B cell (primary cell): ENCODE measurements at regions not wholly inside any gene's neighbourhood (a gene's known extent, or its start where the extent isn't known, plus 50 kb on each side); places are given as distances from the start of the nearest gene placed in this dataset.

Experiments
- ATAC-seq: fragments of 200-7000 bp; cut with Tn5 transposase; one replicate; pipeline ENCODE4 v1.10.0; 2021; ENCODE audit warnings: low read depth, mild to moderate bottlenecking, moderate number of reproducible peaks, moderate library complexity
- CTCF ChIA-PET: fragments of 350-600 bp; sonication (Branson Sonifier 250); formaldehyde crosslinking; loops from one replicate; lab custom pipeline; 2021; ENCODE audit warnings: antibody characterized with exemption, inconsistent platforms; lab: Charles Lee
- POLR2A ChIA-PET: fragments of 350-600 bp; sonication (Branson Sonifier 250); formaldehyde crosslinking; loops from one replicate; lab custom pipeline; 2021; ENCODE audit warnings: antibody characterized with exemption; lab: Charles Lee
- DNase-seq: peaks from one replicate; pipeline ENCODE4 v3.0.0; 2013
- H2AFZ ChIP-seq: 2 replicates; pipeline ENCODE4 v1.6.1; 2012; ENCODE audit warnings: mild to moderate bottlenecking, low read depth, low read length; ENCODE audit not compliant: insufficient read depth, poor library complexity, severe bottlenecking
- H3K27ac ChIP-seq, 2 donors: 1 replicate in 1 of 2; 2 replicates in 1 of 2; pipeline ENCODE4 v1.5.1; 2012 to 2013; ENCODE audit warnings: low read length in 2 of 2, mild to moderate bottlenecking in 2 of 2, moderate library complexity in 1 of 2
- H3K27me3 ChIP-seq, 4 experiments: fragments of 200-600 bp in 1 of 4; sonication (generic) in 1 of 4; replicated peaks in 1 of 4; 1 replicate in 2 of 4; 2 replicates in 2 of 4; pipeline versions ENCODE4 v1.6.1 to v1.7.0; 2013 to 2016; ENCODE audit warnings: low read length in 3 of 4, mild to moderate bottlenecking in 2 of 4, mixed read lengths in 1 of 4, moderate library complexity in 1 of 4; ENCODE audit not compliant: insufficient read depth in 4 of 4, control insufficient read depth in 3 of 4; ENCODE audit errors: control extremely low read depth in 1 of 4
- H3K36me3 ChIP-seq, 2 experiments: replicated peaks in 1 of 2; 1 replicate in 1 of 2; 2 replicates in 1 of 2; pipeline versions ENCODE4 v1.6.1 to v1.7.1; 2013; ENCODE audit warnings: low read length in 1 of 2; ENCODE audit not compliant: insufficient read depth in 2 of 2, control insufficient read depth in 1 of 2; ENCODE audit errors: control extremely low read depth in 1 of 2, extremely low read depth in 1 of 2
- H3K4me1 ChIP-seq, 2 donors: fragments of 200-600 bp in 1 of 2; sonication (generic) in 1 of 2; 1 replicate in 1 of 2; 2 replicates in 1 of 2; pipeline versions ENCODE4 v1.5.1 to v1.6.1; 2013 to 2017; ENCODE audit warnings: low read length in 2 of 2; ENCODE audit not compliant: control insufficient read depth in 2 of 2, insufficient read depth in 2 of 2
- H3K4me2 ChIP-seq: replicated peaks from 2 replicates; pipeline ENCODE3; 2012; ENCODE audit warnings: mild to moderate bottlenecking, low read depth, low read length; ENCODE audit not compliant: poor library complexity, severe bottlenecking
- H3K4me3 ChIP-seq, 5 experiments: fragments of 200-600 bp in 1 of 5; sonication (generic) in 1 of 5; 1 replicate in 3 of 5; 2 replicates in 2 of 5; pipeline versions ENCODE4 v1.5.1 to v1.7.0; 2011 to 2016; ENCODE audit warnings: low read length in 4 of 5, mild to moderate bottlenecking in 4 of 5, low read depth in 2 of 5, control low read depth in 1 of 5, moderate library complexity in 1 of 5; ENCODE audit not compliant: insufficient read depth in 1 of 5; ENCODE audit errors: control extremely low read depth in 1 of 5, extremely low read depth in 1 of 5
- H3K79me2 ChIP-seq: fragments of 200-600 bp; sonication (generic); one replicate; pipeline ENCODE4 v1.6.0; 2016; ENCODE audit warnings: low read length; ENCODE audit not compliant: control insufficient read depth, insufficient read depth
- H3K9ac ChIP-seq: fragments of 200-600 bp; sonication (generic); 2 replicates; pipeline ENCODE4 v1.6.1; 2017; ENCODE audit warnings: mild to moderate bottlenecking, low read length, moderate library complexity
- H3K9me3 ChIP-seq, 3 donors: one replicate each; pipeline versions ENCODE4 v1.6.1 to v1.7.1; 2013; ENCODE audit warnings: low read length in 2 of 3; ENCODE audit not compliant: control insufficient read depth in 2 of 3, insufficient read depth in 1 of 3; ENCODE audit errors: control extremely low read depth in 1 of 3
- H4K20me1 ChIP-seq: 2 replicates; pipeline ENCODE4 v1.6.0; 2012; ENCODE audit warnings: mild to moderate bottlenecking, low read length; ENCODE audit not compliant: insufficient read depth, control insufficient read depth, poor library complexity, severe bottlenecking
- H3K27ac Mint-ChIP-seq: one replicate; pipeline ENCODE4 v1.8.0; 2021; ENCODE audit warnings: mixed read lengths
- H3K27me3 Mint-ChIP-seq: one replicate; pipeline ENCODE4 v1.8.0; 2021; ENCODE audit warnings: mixed read lengths
- H3K4me1 Mint-ChIP-seq: one replicate; pipeline ENCODE4 v1.8.0; 2021; ENCODE audit warnings: mixed read lengths
- H3K4me3 Mint-ChIP-seq: one replicate; pipeline ENCODE4 v1.8.0; 2021; ENCODE audit warnings: mixed read lengths
- H3K9me3 Mint-ChIP-seq: one replicate; pipeline ENCODE4 v1.8.0; 2022; ENCODE audit warnings: mixed read lengths; ENCODE audit not compliant: insufficient read depth
- EZH2 ChIP-seq: IDR thresholded peaks from 2 replicates; pipeline ENCODE4 v1.6.1; 2012; ENCODE audit warnings: borderline replicate concordance, low read depth, mild to moderate bottlenecking, moderate library complexity, low read length; ENCODE audit not compliant: insufficient read depth, poor library complexity, severe bottlenecking
- WGBS: methylation state at CpG from one replicate; pipeline ENCODE4 v1.1.5; 2013; ENCODE audit warnings: missing lambda C conversion rate; ENCODE audit not compliant: insufficient coverage; 5-methylcytosine and 5-hydroxymethylcytosine counted together
- intact Hi-C: fragments of 100-400 bp; cut with micrococcal nuclease; formaldehyde crosslinking; loops from one replicate; pipeline ENCODE4 v1.10.0; 2022
- TF ChIP-seq, protein P1 (sequence below): fragments of 200-600 bp; IDR thresholded peaks from one replicate; pipeline ENCODE4 v1.8.0; 2022; ENCODE audit warnings: antibody characterized with exemption, mild to moderate bottlenecking

DNA sequence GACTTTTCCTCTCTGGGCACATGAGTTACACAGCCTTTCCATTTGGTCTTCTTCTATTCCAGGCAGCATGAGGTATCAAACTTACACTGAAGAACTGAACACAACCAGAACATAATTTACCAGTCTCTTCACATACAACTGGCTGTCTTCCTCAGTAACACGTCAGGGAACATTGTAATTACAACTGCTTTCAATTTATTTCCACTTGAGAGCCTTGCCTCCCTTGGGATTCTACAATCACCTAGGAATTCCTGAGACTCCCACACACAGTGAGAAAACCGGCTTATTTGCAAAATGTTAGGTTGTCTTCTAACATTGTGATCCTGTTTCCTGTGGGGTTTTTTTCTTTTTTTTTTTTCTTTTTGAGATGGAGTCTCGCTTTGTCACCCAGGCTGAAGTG lies 149.9 kb downstream of the TMX3 start:
- Histone ChIP-seq H3K36me3 (no peaks in the 10 kb centered on the region), H4K20me1 (no peaks in the 10 kb centered on the region), H2AFZ (no peak overlapping the region), H3K9me3 (no peaks in the 10 kb centered on the region), H3K27ac (no peak overlapping the region), H3K4me3 (no peak overlapping the region), H3K79me2 (no peaks in the 10 kb centered on the region), H3K27me3 (no peaks in the 10 kb centered on the region), H3K4me1 (no peaks in the 10 kb centered on the region), H3K4me2 (no peak overlapping the region), H3K9ac (no peak overlapping the region)
- Mint-ChIP-seq H3K4me1 (no peaks in the 10 kb centered on the region), H3K9me3 (no peaks in the 10 kb centered on the region), H3K27me3 (no peaks in the 10 kb centered on the region), H3K4me3 (no peak overlapping the region), H3K27ac (no peak overlapping the region)
- intact Hi-C loops, result no loop called here
- POLR2A ChIA-PET, result no interaction called here
- 60% methylated on average over 1 of the region's 3 CpGs for WGBS
- CTCF ChIA-PET, result no interaction called here
- DNase-seq (no peak), ATAC-seq (no peak)
- TF ChIP-seq, protein P1, sequence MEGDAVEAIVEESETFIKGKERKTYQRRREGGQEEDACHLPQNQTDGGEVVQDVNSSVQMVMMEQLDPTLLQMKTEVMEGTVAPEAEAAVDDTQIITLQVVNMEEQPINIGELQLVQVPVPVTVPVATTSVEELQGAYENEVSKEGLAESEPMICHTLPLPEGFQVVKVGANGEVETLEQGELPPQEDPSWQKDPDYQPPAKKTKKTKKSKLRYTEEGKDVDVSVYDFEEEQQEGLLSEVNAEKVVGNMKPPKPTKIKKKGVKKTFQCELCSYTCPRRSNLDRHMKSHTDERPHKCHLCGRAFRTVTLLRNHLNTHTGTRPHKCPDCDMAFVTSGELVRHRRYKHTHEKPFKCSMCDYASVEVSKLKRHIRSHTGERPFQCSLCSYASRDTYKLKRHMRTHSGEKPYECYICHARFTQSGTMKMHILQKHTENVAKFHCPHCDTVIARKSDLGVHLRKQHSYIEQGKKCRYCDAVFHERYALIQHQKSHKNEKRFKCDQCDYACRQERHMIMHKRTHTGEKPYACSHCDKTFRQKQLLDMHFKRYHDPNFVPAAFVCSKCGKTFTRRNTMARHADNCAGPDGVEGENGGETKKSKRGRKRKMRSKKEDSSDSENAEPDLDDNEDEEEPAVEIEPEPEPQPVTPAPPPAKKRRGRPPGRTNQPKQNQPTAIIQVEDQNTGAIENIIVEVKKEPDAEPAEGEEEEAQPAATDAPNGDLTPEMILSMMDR, result no peak
- TF ChIP-seq EZH2, result no peak

DNA sequence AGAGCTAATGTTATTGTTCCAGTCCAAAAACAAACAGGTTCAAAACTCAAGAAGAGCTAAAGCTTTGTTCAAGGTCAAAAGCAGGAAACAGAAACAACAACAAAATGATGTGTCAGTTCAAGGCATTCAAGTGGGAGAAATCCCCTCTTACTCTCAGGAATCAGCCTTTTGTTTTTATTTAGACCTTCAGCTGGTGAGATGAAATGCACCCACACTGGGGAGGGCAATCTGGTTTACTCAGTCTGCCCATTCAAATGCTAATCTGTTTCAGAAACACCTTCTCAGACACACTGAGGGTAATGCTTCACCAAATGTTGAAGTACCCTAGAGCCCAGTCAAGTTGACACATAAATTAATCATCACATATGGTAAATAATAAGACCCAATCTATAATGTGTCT lies 150.6 kb downstream of the TMX3 start:
- Histone ChIP-seq H3K27me3 (no peaks in the 10 kb centered on the region), H3K9ac (no peak overlapping the region), H4K20me1 (no peaks in the 10 kb centered on the region), H3K4me1 (no peaks in the 10 kb centered on the region), H2AFZ (no peak overlapping the region), H3K4me2 (no peak overlapping the region), H3K36me3 (no peaks in the 10 kb centered on the region), H3K27ac (no peak overlapping the region), H3K79me2 (no peaks in the 10 kb centered on the region), H3K4me3 (no peak overlapping the region), H3K9me3 (no peaks in the 10 kb centered on the region)
- Mint-ChIP-seq H3K4me1 (no peaks in the 10 kb centered on the region), H3K4me3 (no peak overlapping the region), H3K27ac (no peak overlapping the region), H3K27me3 (no peaks in the 10 kb centered on the region), H3K9me3 (no peaks in the 10 kb centered on the region)
- no peak for TF ChIP-seq EZH2
- TF ChIP-seq, protein P1, result no peak
- ATAC-seq (no peak), DNase-seq (no peak)
- CTCF ChIA-PET, result no interaction called here
- POLR2A ChIA-PET, result no interaction called here
- intact Hi-C loops, result no loop called here
